DND-41 (cell line): ENCODE measurements at regions not wholly inside any gene's neighbourhood (a gene's known extent, or its start where the extent isn't known, plus 50 kb on each side); places are given as distances from the start of the nearest gene placed in this dataset.

Source experiments
- CTCF ChIP-seq: IDR thresholded peaks from 2 replicates; pipeline ENCODE4 v1.5.1; 2012; ENCODE audit warnings: borderline replicate concordance, low read length, moderate library complexity, mild to moderate bottlenecking; ENCODE audit not compliant: poor library complexity, severe bottlenecking; ENCODE audit errors: extremely low read depth
- EZH2 ChIP-seq: IDR thresholded peaks from 3 replicates; pipeline ENCODE4 v1.6.1; 2012; ENCODE audit warnings: borderline replicate concordance, low read depth, mild to moderate bottlenecking, moderate library complexity, low read length, inconsistent platforms; ENCODE audit not compliant: severe bottlenecking

GRCh38 chr10:121684276-121684675 is 86.0 kb upstream of the FGFR2 start:
- TF ChIP-seq CTCF (no peak), EZH2 (no peak)
